ENCODE measurements at regions not wholly inside any gene's neighbourhood (a gene's known extent, or its start where the extent isn't known, plus 50 kb on each side); places are given as distances from the start of the nearest gene placed in this dataset.
"Not testable (repeated sequence)": the region's sequence is repeated elsewhere in the genome, so short reads cannot be mapped to it uniquely, and the experiment has no call there.

- H3K4me3 ChIP-seq (ENCODE audit: low read depth, low read length) = no peak overlapping the region
- no peak for TF ChIP-seq CTCF (IDR thresholded peaks at IDR 0.05; ENCODE audit: control insufficient read depth, extremely low read depth, insufficient read depth)
- no peak for DNase-seq (ENCODE audit: low read depth)
These were observed 108.8 kb upstream of the PCED1B start for GRCh38 chr12:46970636-46971035.

- not testable (repeated sequence) for H3K4me3 ChIP-seq (ENCODE audit: low read depth, low read length); DNase-seq (ENCODE audit: low read depth)
These were observed 105.5 kb upstream of the PCED1B start for GRCh38 chr12:46973937-46974336.

GRCh38 chr12:46977871-46978375, 101.5 kb upstream of the PCED1B start:
- H3K4me3 ChIP-seq (ENCODE audit: low read depth, low read length) = no peak overlapping the region
- TF ChIP-seq CTCF (IDR thresholded peaks at IDR 0.05; ENCODE audit: control insufficient read depth, extremely low read depth, insufficient read depth) = no peak
- no peak for DNase-seq (ENCODE audit: low read depth)

GRCh38 chr12:46981622-46982021, 97.8 kb upstream of the PCED1B start:
- no peak overlapping the region for H3K4me3 ChIP-seq (ENCODE audit: low read depth, low read length)
- TF ChIP-seq CTCF (IDR thresholded peaks at IDR 0.05; ENCODE audit: control insufficient read depth, extremely low read depth, insufficient read depth) = no peak
- DNase-seq (ENCODE audit: low read depth) = no peak

GRCh38 chr12:46982629-46983392, 96.6 kb upstream of the PCED1B start:
- no peak overlapping the region for H3K4me3 ChIP-seq (ENCODE audit: low read depth, low read length)
- TF ChIP-seq CTCF (IDR thresholded peaks at IDR 0.05; ENCODE audit: control insufficient read depth, extremely low read depth, insufficient read depth) = no peak
- DNase-seq (ENCODE audit: low read depth) = no peak

GRCh38 chr12:46983393-46983793, 96.0 kb upstream of the PCED1B start:
- H3K4me3 ChIP-seq (ENCODE audit: low read depth, low read length) = no peak overlapping the region
- no peak for DNase-seq (ENCODE audit: low read depth)
- TF ChIP-seq CTCF (IDR thresholded peaks at IDR 0.05; ENCODE audit: control insufficient read depth, extremely low read depth, insufficient read depth) = no peak

GRCh38 chr12:46983959-46984841, 95.2 kb upstream of the PCED1B start:
- DNase-seq (ENCODE audit: low read depth) = peak; percentile 69
- H3K4me3 ChIP-seq (ENCODE audit: low read depth, low read length) = no peak overlapping the region
- peak; percentile 88 for TF ChIP-seq CTCF (IDR thresholded peaks at IDR 0.05; ENCODE audit: control insufficient read depth, extremely low read depth, insufficient read depth)
